Memory B cell (primary cell): ENCODE measurements at regions not wholly inside any gene's neighbourhood (a gene's known extent, or its start where the extent isn't known, plus 50 kb on each side); places are given as distances from the start of the nearest gene placed in this dataset.

ENCODE experiments used
- ATAC-seq: fragments of 150-1000 bp; cut with Tn5 transposase; 2 replicates; pipeline ENCODE4 v1.10.0; 2021; ENCODE audit warnings: low read depth, mild to moderate bottlenecking, moderate library complexity
- DNase-seq, 2 donors: peaks; one replicate each; pipeline ENCODE4 v3.0.0; 2022; ENCODE audit warnings: low spot score in 2 of 2
- H3K27ac Mint-ChIP-seq: one replicate; pipeline ENCODE4 v1.8.0; 2022; ENCODE audit warnings: mild to moderate bottlenecking, moderate library complexity, mixed read lengths
- H3K27me3 Mint-ChIP-seq: one replicate; pipeline ENCODE4 v1.8.0; 2022; ENCODE audit warnings: mixed read lengths
- H3K36me3 Mint-ChIP-seq: one replicate; pipeline ENCODE4 v1.8.0; 2022; ENCODE audit warnings: mild to moderate bottlenecking, mixed read lengths
- H3K4me1 Mint-ChIP-seq: one replicate; pipeline ENCODE4 v1.8.0; 2022; ENCODE audit warnings: mixed read lengths
- H3K4me3 Mint-ChIP-seq: one replicate; pipeline ENCODE4 v1.8.0; 2022; ENCODE audit warnings: mild to moderate bottlenecking, moderate library complexity, mixed read lengths
- H3K9me3 Mint-ChIP-seq: one replicate; pipeline ENCODE4 v1.8.0; 2022; ENCODE audit warnings: mixed read lengths

GRCh38 chr2:217535957-217536708, 466.7 kb downstream of the TNS1 start:
- H3K9me3 Mint-ChIP-seq = peaks cover 1% of the 10 kb centered on the region
- H3K4me1 Mint-ChIP-seq = no peaks in the 10 kb centered on the region
- H3K4me3 Mint-ChIP-seq = no peak overlapping the region
- no peak for ATAC-seq
- DNase-seq = no peak
- no peak overlapping the region for H3K27ac Mint-ChIP-seq
- H3K36me3 Mint-ChIP-seq = no peaks in the 10 kb centered on the region
- H3K27me3 Mint-ChIP-seq = peaks cover 2% of the 10 kb centered on the region

DNA sequence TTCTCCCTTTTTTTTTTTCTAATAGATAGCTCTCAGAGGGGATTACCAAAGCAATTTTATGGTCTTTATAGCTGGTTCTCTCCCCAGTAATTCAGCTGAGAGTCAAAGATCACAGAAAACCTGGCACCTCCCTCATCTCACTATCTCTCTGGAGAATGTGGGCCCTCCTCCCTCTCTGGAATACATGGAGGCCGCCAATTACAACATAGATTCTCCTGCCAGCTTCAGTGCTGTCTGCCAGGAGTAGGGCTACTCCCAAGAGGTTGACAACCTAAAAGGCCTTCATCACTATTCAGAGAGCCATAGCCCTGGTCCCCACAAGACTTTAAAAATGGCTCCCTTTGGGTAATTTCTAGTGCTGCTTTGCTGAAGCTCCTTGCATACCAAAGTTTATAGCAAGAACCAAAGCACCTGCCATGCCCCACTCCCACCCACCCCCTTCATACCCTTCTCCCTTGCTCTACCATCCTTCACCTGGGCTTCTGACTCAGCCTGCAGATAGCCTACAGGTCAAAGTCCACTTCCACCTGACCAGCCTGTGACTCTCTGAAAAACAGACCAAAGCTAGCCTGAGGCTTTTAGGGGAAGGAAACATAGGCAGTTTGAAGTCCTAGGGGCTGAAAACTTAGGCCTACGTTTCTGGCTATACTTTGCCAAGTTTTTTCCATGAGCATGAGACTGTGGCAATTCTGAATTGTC, 472.3 kb downstream of the TNS1 start:
- ATAC-seq (no peak), DNase-seq (no peak)
- H3K4me1 Mint-ChIP-seq = no peaks in the 10 kb centered on the region
- no peak overlapping the region for H3K27ac Mint-ChIP-seq
- H3K9me3 Mint-ChIP-seq = peaks cover 1% of the 10 kb centered on the region
- H3K4me3 Mint-ChIP-seq = no peak overlapping the region
- peaks cover 1% of the 10 kb centered on the region for H3K36me3 Mint-ChIP-seq
- H3K27me3 Mint-ChIP-seq = no peaks in the 10 kb centered on the region

GRCh38 chr2:217529271-217529670, 473.5 kb downstream of the TNS1 start:
- H3K9me3 Mint-ChIP-seq = peaks cover 1% of the 10 kb centered on the region
- DNase-seq (no peak), ATAC-seq (no peak)
- no peaks in the 10 kb centered on the region for H3K27me3 Mint-ChIP-seq
- no peaks in the 10 kb centered on the region for H3K4me1 Mint-ChIP-seq
- H3K4me3 Mint-ChIP-seq = no peak overlapping the region
- peaks cover 1% of the 10 kb centered on the region for H3K36me3 Mint-ChIP-seq
- H3K27ac Mint-ChIP-seq = no peak overlapping the region

DNA sequence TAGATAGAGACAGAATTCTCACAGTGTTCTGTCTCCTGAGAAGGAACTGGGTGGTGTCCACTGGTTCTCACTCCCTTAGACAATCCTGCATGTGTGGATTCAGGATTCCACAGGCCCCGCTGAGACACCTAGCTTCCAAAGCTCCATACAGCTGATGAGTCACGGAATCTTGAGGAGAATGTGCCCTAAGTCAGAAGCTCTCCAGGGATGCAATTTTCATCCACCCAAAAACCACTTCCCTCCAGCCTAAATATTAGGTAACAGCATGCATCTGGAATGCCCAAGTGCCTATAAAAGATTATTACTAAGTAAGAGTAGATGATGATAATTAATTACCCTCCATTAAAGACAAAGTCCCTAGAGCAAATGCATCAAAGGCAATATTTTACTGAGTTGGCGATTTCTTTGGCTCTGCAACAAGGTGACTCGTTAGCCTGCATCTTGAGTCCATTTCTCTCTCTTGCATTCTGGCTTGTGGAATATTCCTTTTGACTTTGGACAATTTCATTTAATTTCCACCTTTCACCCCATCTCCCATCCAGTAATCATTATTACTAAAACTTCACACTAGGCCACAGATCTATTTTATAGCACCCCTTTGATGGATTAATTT, 475.1 kb downstream of the TNS1 start:
- no peak for ATAC-seq
- Mint-ChIP-seq H3K36me3 (peaks cover 1% of the 10 kb centered on the region), H3K9me3 (peaks cover under 1% of the 10 kb centered on the region), H3K27ac (no peak overlapping the region), H3K4me1 (no peaks in the 10 kb centered on the region), H3K27me3 (no peaks in the 10 kb centered on the region), H3K4me3 (no peak overlapping the region)
- DNase-seq = no peak

GRCh38 chr2:217525076-217525475, 477.7 kb downstream of the TNS1 start:
- Mint-ChIP-seq H3K27me3 (no peaks in the 10 kb centered on the region), H3K36me3 (peaks cover 1% of the 10 kb centered on the region), H3K4me3 (no peak overlapping the region), H3K4me1 (no peaks in the 10 kb centered on the region), H3K9me3 (no peaks in the 10 kb centered on the region), H3K27ac (no peak overlapping the region)
- ATAC-seq (no peak), DNase-seq (no peak)

DNA sequence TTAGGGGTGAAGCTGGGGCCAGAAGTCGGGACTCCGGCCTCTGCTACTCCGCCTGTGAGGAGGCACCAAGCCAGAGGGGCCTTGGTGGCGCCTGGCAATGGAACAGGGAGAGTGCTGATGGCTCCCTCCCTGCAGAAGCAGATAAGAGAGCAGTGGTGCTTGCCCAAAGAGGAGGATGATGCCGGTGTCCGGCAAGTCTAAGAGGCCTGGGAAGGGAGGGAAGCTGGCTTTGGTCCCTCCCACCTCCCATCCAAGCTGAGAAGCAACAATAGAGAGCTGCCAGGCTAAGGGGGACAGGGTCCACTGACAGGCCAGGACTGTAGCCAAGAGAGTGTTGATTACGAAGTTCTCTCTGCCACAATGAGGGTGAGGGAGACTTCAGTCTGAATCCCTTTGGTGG, 479.5 kb downstream of the TNS1 start:
- H3K4me3 Mint-ChIP-seq = no peak overlapping the region
- no peaks in the 10 kb centered on the region for H3K4me1 Mint-ChIP-seq
- H3K27ac Mint-ChIP-seq = no peak overlapping the region
- DNase-seq (no peak), ATAC-seq (no peak)
- no peaks in the 10 kb centered on the region for H3K9me3 Mint-ChIP-seq
- peaks cover 1% of the 10 kb centered on the region for H3K36me3 Mint-ChIP-seq
- H3K27me3 Mint-ChIP-seq = no peaks in the 10 kb centered on the region

DNA sequence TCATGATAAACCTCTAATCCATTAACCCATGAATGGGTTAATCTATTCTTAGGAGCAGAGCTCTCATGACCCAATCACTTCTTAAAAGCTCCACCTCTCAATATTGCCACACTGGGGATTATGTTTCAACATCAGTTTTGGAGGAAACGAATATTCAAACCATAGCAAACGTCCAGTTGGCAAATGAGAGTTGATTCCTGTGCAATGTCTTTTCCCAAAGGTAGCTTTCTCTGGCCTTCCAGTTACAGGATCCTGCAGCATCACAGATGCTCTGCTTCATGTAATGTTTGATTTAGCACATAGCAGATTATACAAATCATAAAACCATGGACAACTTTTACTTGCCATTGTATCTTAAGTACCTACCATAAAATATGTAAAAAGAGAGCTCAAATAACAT, 481.0 kb downstream of the TNS1 start:
- H3K4me1 Mint-ChIP-seq = no peaks in the 10 kb centered on the region
- H3K27me3 Mint-ChIP-seq = no peaks in the 10 kb centered on the region
- ATAC-seq (no peak), DNase-seq (no peak)
- H3K27ac Mint-ChIP-seq = no peak overlapping the region
- no peaks in the 10 kb centered on the region for H3K9me3 Mint-ChIP-seq
- H3K4me3 Mint-ChIP-seq = no peak overlapping the region
- no peaks in the 10 kb centered on the region for H3K36me3 Mint-ChIP-seq

DNA sequence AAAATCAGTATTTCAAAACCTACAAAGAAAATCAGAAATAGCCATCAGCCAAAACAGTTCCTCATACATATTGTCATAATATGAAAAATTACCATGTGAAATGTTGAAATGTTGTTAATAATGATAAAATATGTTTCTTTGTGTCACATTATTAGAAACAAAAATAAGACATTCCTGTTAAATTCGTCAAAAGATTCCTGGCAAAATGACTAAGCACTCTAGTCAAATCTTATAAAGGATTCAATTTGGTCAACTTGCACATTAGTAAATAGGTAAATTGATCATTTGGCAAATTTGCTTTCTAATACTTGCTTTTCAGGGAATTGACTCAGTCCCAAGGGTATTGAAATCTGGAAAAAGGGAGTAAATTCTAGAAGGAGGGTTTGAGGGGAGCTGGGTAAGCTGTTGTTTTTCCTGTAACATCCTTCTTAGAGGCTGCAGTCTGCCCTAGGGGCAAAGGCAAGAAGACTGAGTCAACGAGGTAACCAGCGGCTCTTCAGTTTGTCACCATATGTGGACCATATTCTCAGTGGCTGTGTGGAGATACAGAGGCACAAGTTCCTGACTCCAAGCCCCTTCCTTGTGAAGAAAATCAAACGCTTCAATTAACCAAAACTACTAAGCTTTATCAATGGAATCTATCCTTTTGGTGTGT, 482.3 kb downstream of the TNS1 start:
- Mint-ChIP-seq H3K27ac (no peak overlapping the region), H3K27me3 (no peaks in the 10 kb centered on the region), H3K4me1 (no peaks in the 10 kb centered on the region), H3K4me3 (no peak overlapping the region), H3K36me3 (no peaks in the 10 kb centered on the region), H3K9me3 (no peaks in the 10 kb centered on the region)
- ATAC-seq (no peak), DNase-seq (no peak)

DNA sequence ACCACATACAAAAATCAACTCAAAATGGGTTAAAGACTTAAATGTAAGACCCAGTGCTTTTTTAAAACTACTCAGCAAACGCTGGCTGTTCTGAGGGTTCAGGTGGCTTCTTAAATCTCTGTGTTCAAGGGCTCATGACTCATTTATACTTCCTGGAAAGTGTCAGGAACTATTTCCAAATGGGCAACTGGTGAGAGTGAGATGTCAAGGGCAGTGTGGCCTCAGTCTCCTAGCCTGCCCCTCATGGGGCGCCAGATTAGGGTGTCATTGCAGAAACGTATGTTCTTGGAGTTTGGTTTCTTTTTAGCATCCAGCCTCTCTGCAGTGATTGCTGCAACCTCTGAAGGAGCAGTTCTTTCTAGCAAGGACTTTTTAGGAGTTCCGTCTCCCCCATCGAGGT, 485.4 kb downstream of the TNS1 start:
- Mint-ChIP-seq H3K4me1 (peaks cover 5% of the 10 kb centered on the region), H3K27me3 (peaks cover 6% of the 10 kb centered on the region), H3K4me3 (no peak overlapping the region), H3K36me3 (no peaks in the 10 kb centered on the region), H3K9me3 (no peaks in the 10 kb centered on the region), H3K27ac (no peak overlapping the region)
- ATAC-seq = no peak
- no peak for DNase-seq

GRCh38 chr2:217515615-217516309, 487.0 kb downstream of the TNS1 start:
- no peaks in the 10 kb centered on the region for H3K36me3 Mint-ChIP-seq
- DNase-seq (no peak), ATAC-seq (no peak)
- peaks cover 9% of the 10 kb centered on the region for H3K27me3 Mint-ChIP-seq
- no peaks in the 10 kb centered on the region for H3K9me3 Mint-ChIP-seq
- no peak overlapping the region for H3K27ac Mint-ChIP-seq
- H3K4me3 Mint-ChIP-seq = no peak overlapping the region
- H3K4me1 Mint-ChIP-seq = peaks cover 5% of the 10 kb centered on the region

DNA sequence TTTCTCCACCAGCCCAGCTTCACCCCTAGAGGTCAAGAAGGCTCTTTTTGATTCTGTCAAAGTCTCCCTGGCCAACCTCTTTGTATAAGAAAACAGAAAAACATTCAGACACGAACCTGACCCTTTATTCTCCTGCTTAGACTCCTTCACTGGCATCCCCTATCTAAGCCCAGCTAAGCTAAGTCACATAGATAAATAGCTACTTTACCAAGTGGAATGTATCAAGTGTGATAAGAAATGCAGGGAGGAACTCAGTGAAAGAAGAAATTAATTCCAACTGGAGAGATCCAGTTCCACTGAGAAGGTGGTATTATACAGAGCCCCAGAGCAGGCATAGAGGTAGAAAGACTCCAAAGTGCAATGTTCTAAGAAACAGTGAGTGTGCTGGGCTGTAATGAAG, 489.5 kb downstream of the TNS1 start:
- H3K27ac Mint-ChIP-seq = no peak overlapping the region
- no peaks in the 10 kb centered on the region for H3K9me3 Mint-ChIP-seq
- H3K36me3 Mint-ChIP-seq = no peaks in the 10 kb centered on the region
- H3K4me3 Mint-ChIP-seq = no peak overlapping the region
- no peak for DNase-seq
- peaks cover 9% of the 10 kb centered on the region for H3K27me3 Mint-ChIP-seq
- H3K4me1 Mint-ChIP-seq = peaks cover 5% of the 10 kb centered on the region
- ATAC-seq = no peak

DNA sequence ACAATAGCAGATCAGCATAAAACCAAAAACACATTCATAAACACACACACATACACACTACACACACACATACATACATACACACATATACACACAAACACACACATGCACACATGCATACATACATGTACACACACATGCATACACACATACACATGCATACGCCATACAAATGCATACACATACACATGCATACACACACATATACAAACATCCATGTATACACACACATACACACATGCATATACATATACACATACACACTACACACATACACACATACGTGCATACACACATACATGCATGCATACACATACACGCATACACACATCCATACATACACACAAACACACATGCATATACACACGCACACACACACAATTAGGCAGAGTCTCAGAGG, 490.1 kb downstream of the TNS1 start:
- ATAC-seq = no peak

GRCh38 chr2:217512259-217512658, 490.5 kb downstream of the TNS1 start:
- H3K4me1 Mint-ChIP-seq = peaks cover 5% of the 10 kb centered on the region
- no peak for DNase-seq
- H3K9me3 Mint-ChIP-seq = no peaks in the 10 kb centered on the region

More for the DNA sequence above, 490.1 kb downstream of the TNS1 start:
- no peak overlapping the region for H3K4me3 Mint-ChIP-seq
- no peak overlapping the region for H3K27ac Mint-ChIP-seq
- no peak for DNase-seq
- H3K36me3 Mint-ChIP-seq = no peaks in the 10 kb centered on the region
- H3K9me3 Mint-ChIP-seq = no peaks in the 10 kb centered on the region
- H3K4me1 Mint-ChIP-seq = peaks cover 5% of the 10 kb centered on the region
- peaks cover 9% of the 10 kb centered on the region for H3K27me3 Mint-ChIP-seq

DNA sequence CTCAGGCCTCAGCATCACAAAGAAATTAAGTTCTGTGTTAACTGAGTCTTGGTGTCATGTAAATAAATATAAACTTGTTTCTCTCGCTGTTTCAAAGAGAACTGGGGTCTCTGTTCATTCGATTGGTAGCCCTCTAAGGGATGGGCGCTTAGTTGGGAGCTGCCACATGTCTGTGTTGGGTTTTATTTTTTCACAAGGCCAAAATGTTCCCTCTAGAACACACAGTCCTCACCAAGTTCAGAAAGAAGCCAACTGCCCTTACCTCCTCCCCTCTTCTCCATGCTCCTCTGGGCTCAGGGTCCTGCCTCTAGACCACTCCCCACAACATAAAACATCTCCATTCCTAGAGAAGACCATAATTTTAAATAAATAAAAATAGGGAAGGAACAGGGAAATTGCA, 490.9 kb downstream of the TNS1 start:
- Mint-ChIP-seq H3K27ac (no peak overlapping the region), H3K4me3 (no peak overlapping the region), H3K27me3 (peaks cover 9% of the 10 kb centered on the region), H3K4me1 (peaks cover 5% of the 10 kb centered on the region), H3K36me3 (no peaks in the 10 kb centered on the region), H3K9me3 (no peaks in the 10 kb centered on the region)
- no peak for DNase-seq
- ATAC-seq = no peak

More at GRCh38 chr2:217512259-217512658, 490.5 kb downstream of the TNS1 start:
- peaks cover 9% of the 10 kb centered on the region for H3K27me3 Mint-ChIP-seq
- no peak overlapping the region for H3K27ac Mint-ChIP-seq
- no peaks in the 10 kb centered on the region for H3K36me3 Mint-ChIP-seq
- no peak overlapping the region for H3K4me3 Mint-ChIP-seq
- ATAC-seq = no peak
